WI38 (cell line): ENCODE measurements at regions not wholly inside any gene's neighbourhood (a gene's known extent, or its start where the extent isn't known, plus 50 kb on each side); places are given as distances from the start of the nearest gene placed in this dataset.

ENCODE experiments used
- H3K4me3 ChIP-seq: 2 replicates; pipeline ENCODE4 v1.5.1; 2011; ENCODE audit warnings: low read depth, mild to moderate bottlenecking, control low read depth, low read length
- CTCF ChIP-seq: IDR thresholded peaks from 2 replicates; pipeline ENCODE4 v1.5.1; 2012; ENCODE audit warnings: low read depth, mild to moderate bottlenecking, control low read depth, low read length

GRCh38 chr13:40290758-40291157, 375.7 kb downstream of the FOXO1 start:
- no peak for TF ChIP-seq CTCF
- no peak overlapping the region for H3K4me3 ChIP-seq

GRCh38 chr13:40292108-40292507, 374.3 kb downstream of the FOXO1 start:
- H3K4me3 ChIP-seq = no peak overlapping the region
- TF ChIP-seq CTCF = no peak

GRCh38 chr13:40292536-40292935, 373.9 kb downstream of the FOXO1 start:
- no peak overlapping the region for H3K4me3 ChIP-seq
- TF ChIP-seq CTCF = no peak

GRCh38 chr13:40302351-40302750, 364.1 kb downstream of the FOXO1 start:
- no peak for TF ChIP-seq CTCF
- H3K4me3 ChIP-seq = no peak overlapping the region

- no peak overlapping the region for H3K4me3 ChIP-seq
- TF ChIP-seq CTCF = no peak
These were observed 362.1 kb downstream of the FOXO1 start for GRCh38 chr13:40304391-40304790.

GRCh38 chr13:40306817-40307216, 359.6 kb downstream of the FOXO1 start:
- no peak for TF ChIP-seq CTCF
- H3K4me3 ChIP-seq = no peak overlapping the region

- H3K4me3 ChIP-seq = no peak overlapping the region
- no peak for TF ChIP-seq CTCF
These were observed 356.6 kb downstream of the FOXO1 start for GRCh38 chr13:40309881-40310280.
